GM19043 (cell line): ENCODE measurements at regions not wholly inside any gene's neighbourhood (a gene's known extent, or its start where the extent isn't known, plus 50 kb on each side); places are given as distances from the start of the nearest gene placed in this dataset.

Experiments
- ATAC-seq: cut with Tn5 transposase; IDR thresholded peaks from one replicate; pipeline ENCODE4 v1.9.1; 2021; ENCODE audit warnings: low read depth; ENCODE audit not compliant: unreplicated experiment

DNA sequence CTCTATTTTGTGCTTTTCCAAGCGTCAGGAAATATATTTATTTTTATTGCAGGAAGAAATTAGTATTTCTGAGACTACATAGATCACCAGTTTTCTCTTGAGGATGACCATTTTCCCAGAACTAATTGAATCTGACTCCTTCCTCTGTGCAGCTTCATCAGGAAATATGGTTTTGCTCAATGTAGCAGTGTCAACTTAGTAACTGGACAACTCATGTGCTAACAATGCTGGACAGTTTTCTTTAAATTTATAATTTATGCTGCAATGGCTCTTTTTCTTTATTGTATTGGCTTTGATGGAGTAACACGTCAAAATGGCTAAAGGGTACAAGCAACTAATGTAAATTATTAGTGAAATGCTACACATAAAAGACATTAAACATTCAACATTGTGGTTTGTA is 531.5 kb downstream of the ANKRD50 start:
- ATAC-seq, result no peak

DNA sequence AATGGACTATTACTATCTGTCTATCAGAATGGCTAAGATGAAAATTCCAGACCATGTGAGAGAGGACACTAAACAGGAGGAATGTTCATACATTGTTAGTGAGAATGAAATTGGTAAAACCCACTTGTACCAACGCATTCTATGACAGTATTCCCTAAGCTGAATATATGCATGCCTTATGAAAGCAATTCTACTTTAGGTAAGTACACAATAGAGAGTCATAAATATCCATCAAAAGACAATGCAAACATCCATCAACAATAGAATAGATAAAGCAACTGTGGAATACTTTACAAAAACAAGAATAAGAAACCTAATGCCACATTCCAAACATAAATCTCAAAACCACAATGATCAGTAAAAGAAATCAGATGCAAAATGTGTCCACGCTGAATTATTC is 529.3 kb downstream of the ANKRD50 start:
- no peak for ATAC-seq

DNA sequence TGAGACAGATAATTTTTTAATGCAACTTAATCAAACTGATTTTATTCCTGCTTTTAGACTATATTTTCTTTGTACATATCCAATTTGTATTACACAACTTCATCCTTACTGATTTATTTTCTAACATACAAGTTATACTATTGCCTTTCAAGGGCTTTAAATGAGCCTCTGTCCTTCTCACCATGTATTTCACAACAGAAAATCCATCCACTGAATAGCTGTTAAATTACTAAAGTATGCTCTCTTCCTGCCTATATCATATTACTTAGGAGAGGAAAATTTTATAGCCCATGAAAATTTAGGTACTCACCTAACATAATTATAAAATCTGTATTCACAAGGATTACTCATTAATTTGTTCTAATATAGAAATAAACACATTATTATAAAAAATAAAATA is 528.6 kb downstream of the ANKRD50 start:
- ATAC-seq, result no peak

DNA sequence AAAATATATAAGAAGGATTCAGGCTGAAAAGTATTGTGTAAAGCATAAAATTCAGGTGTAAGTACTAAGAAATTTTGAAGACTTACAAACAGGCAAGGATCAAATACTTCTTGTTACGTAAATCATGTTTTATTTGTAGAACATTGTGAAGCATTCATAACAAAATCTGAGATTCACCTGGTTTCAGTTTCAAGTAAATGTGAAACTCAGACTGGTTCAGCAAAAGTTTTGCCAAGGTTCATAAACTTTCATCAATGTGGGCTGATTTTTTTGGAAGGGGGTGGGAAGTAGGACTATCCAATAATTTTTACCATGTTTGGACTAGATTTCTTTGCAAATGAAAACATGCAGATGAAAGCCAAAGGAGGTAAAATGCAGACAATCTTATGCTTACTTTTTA is 527.7 kb downstream of the ANKRD50 start:
- ATAC-seq, result no peak

DNA sequence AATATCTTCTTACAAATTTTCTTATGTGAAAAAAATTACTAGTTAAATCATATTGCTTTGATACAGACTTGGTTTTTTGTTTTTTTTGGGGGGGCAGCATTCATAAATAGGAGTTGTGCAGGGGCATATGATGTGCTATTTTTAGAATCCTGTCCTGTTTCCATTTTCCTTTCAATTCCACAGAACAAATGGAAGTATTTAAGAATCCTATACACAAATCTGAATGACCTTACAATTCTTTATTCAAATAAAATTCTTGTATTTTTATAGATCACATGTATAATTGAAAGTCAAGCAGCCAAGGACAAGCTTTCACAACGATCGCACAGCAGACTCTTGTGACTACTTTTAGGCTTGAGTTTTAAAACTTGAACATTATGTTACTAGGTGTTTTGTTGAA is 523.9 kb downstream of the ANKRD50 start:
- ATAC-seq, result no peak

DNA sequence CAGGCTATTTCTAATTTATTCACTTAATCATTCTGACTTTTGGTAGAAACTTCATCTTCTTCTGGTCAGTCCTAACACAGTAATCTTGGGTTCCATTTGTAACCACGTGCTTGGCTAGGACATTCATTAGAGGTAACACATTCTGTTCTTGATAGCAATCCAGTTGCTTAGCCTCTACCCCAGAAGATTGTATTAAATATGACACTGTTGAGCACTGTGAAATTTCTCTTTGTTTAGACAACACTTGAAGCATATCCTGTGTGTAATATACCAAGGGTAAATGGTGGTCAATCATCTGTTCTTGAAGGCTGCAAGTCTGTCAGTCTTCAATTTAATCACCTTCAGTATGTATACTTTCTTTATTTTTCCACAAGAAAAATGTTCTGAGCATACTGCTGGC is 523.0 kb downstream of the ANKRD50 start:
- ATAC-seq, result no peak

DNA sequence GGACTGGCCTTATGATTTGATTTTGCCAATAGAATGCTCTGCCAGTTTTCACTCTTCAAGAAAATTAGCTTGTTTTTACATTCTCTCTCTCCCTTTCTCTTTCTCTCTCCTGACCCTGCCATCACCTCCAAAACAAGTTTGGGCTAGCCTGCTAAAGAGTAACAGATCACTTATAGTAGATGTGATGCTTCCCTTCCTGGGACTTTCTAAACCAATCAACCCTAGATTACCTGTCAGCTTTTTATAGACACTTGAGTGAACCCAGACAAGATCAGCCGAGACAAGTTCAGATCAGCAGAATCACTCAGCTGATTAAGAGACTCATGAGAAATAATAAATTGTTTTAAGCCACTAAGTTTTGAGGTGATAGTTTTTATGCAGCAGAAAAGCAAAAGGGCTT is 521.2 kb downstream of the ANKRD50 start:
- no peak for ATAC-seq

DNA sequence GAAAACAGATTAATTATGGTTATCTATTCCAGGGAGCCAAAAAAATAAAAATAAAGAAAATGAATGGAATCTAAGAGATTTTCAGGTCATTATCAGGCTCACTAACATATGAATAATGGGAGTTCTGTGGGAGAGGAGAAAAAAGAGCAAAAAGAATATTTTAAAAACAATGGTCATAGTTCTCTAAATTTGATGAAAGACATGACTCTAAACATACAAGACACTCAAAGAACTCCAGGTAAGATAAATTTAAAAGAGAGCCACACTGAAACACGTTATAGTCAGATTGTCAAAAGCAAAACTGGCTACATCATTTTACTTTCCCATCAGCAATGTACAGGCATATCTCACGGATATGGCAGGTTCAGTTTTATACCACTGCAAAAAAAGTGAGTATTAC is 520.0 kb downstream of the ANKRD50 start:
- no peak for ATAC-seq

DNA sequence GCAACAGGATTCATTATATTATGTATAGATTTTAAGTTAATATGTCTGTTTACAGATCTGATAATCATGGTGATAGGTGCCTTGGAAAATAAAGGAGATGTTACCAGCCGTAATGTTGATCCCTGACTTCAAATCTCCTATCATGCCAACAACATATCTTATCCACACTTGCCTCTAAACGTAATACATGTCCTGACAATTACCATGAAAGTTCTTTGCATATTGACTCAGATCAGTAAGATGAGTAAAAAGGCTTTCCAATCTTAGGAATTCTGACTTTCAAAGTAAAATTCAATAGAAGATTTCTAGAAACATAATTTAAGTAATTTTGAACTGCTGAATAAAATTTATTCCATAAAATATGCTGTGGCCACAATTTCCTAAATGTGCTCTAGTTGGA is 513.3 kb downstream of the ANKRD50 start:
- ATAC-seq, result no peak

DNA sequence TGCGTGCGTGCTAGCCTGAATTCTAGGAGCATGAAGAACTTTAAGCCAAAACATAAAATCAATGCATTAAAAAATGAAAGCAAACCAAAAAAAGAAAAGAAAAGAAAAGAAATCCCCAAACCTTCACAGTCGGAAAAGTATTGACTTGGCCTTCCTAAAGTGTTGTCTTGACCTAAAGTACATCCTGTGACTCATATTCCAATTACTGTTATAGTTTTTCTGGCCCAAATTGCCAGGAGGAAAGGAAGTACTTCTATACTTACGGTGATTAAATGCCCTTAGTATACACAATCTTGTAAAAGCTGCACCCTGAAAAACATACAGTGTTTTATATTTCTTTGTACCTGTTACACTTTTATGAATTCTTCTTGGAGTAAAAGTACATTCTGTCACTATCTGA is 512.8 kb downstream of the ANKRD50 start:
- ATAC-seq, result no peak

DNA sequence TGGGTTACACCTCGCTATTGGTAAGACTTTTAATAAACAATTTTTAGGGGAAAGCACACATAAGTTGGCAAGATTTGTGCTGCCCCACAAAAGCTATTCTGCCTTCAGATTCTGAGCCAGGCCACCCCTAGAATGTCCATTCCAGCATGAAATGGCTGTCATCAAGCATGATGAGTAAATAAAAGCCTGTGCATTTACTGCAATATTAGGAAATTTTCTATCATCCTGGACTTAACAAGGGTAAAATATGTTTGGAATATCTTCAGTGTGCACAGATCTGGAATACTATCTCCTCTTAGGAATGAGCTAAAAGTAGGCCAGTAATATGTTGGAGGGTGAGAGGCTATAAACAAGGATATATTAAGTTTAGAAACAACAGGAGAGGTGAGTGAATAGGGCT is 510.9 kb downstream of the ANKRD50 start:
- no peak for ATAC-seq

DNA sequence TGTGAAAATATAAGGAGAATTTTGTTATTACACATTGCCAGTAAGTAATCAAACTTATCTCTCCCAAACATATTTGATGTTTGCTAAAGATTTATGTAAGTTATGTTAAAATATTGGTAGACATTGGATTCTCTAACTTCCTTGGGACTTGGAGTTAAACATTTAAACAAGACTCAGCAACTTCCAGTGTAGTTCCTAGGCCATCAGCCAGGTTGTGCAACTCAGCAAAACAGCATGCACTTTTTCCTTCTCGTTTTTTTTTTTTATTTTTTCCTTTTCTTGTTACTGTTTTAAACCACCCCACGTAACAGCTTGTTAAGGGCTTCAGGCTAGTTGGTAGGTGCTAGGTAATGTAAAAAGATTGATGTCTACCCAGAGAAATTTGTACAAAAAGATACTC is 510.4 kb downstream of the ANKRD50 start:
- no peak for ATAC-seq

DNA sequence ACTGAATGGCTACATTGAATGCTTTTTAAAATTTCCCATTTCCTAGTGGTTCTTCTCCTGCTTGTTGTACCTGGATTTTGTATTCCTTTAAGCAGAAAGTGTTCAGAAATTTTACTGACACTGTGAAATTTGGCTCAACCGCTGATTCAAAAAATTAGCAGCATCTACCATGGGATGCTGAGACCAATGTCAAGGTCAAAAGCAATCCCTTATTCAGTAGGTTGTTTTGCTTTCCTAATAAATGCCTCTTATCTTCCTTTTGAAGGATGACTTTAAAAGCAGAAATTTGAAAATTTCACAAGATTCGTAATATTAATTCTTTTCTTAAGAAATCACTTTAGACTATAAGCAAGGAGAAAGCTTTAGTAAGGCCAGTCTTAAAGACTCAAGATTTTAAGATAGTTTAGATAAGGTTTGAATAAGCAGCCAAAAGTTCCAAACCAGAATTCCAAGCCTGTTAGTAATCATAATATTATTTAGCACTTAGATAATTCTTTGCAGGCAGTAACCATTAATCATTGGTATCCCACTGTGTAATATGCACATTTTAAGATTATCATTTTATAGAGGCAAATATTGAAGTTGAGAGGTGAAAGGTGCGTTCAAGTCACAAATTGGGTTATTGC is 508.8 kb downstream of the ANKRD50 start:
- ATAC-seq, result no peak

DNA sequence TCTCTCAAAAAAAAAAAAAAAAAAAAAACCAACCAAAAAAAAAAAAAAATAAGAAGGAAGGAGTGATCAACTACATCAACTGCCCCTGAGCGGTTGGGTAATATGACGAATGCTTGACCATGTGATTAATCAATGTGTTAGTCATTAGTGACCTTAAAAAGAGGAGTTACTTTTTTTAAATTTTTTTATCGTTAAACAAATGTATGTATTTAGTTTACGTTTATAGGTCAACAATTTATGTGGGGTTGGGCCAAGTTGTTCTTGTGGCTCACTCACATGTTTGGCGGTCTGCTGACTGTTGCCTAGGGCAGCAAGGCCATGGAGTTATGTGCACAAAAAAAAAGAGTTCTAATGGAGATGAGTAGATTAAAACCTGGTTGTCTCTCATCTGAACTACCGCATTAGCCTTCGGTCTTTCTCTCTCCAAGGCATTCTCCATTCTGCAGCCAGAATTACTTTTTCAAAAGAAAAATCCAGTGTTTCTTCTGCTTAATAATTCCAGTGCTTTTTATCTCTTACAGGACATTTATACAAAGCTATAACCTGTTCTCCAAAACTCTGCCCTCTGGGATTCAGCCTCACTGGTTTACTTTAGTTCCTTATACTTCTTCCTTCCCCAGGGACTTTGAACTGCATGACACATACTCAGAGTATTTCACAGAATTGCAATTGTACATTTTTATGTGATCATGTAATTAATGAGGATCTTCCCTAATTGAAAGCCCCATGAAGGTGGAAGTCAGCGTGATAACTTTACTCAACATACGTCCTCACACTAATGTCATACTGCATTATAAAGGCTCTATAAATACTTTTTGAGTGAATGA is 505.5 kb downstream of the ANKRD50 start:
- ATAC-seq, result no peak

DNA sequence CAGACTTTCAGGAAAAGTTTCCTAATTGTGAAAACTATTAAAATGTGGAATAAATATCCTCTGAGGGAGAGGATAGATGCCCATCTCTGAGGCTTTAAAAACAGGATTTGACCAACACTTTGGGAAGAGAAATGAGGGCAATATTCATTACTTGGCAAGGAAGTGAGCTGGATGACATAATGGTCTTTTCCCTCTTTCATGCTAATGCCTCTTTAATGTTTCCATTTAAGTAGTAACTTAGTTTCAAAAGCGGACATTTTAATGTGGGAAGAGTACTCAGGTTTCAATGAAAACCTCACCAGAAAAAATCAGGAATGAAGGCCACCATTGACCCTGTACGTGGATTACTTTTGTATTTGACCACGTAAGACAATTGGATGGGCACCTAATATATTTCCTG is 503.3 kb downstream of the ANKRD50 start:
- no peak for ATAC-seq

DNA sequence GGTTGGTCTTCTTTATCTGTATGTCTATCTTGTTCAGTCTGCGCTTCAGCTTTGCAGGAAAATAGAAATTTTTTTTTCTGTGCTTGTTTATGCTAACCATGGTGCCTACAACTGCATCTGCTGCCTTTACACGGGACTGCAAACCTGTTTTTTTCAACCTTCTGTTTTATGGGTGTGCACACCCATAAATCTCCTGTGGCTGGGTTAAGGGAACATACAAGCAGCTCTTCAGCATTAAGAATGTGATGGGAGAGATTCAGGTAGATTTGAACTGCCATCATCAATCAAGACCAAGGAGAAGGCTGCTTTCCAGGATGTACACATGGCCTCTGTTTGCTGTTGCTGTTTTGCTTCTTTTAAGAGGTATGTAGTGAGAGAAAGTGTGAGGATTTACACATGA is 502.9 kb downstream of the ANKRD50 start:
- ATAC-seq, result no peak

DNA sequence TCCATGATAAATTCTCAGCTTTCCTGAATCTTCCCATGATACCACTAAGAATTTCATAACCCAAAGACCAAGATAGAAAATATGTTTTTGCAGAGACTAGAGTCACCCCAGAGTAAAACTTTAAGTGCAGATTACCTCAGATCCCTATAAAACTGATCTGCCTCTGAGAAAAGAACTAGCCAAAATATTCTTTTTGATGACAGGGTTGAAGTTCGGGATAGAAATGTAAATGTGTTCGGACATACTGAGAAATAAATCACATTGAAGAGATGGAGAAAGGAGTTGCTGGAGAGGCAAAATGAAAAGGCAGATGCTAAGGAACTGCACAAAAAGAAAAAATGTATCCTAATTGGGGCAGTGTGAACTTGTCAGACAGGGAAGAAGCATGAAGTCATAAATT is 501.8 kb downstream of the ANKRD50 start:
- no peak for ATAC-seq

DNA sequence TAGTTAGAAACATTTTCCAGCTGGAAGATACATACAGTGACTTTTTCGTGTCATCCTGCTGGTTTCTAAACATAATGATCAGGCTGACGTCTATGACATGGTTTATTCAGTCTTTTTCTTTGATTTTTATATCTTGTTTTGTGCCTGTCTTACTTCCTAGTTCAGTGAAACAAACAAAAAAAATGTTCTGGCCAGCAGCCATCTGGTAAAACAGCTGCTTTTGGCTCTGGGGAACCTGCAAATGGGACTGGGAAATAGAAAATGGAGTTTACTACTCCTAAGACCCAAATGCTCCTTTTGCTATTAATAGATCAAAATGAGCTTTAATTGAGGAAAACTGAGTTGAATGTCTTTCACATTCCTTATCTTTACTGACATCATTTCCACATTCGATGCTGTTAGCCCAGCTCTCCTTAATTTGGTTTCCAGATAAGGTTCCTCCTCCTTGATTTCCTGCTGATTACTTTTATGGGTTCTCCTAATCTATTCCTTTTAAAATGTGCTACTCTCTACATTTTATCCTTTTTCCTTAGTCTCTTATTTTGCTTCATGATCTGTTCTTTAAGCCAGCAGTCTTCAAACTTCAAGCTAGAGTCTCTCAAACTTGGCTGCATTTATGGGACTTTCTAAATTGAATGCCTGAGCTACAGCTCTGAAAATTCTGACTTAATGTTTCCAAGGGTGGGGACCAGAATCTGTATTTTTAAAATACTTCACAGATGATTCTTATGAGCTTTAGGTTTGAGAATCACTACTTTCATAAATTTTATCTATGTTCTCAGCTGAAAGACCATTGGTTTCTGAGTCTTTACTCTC is 499.5 kb downstream of the ANKRD50 start:
- ATAC-seq, result no peak

DNA sequence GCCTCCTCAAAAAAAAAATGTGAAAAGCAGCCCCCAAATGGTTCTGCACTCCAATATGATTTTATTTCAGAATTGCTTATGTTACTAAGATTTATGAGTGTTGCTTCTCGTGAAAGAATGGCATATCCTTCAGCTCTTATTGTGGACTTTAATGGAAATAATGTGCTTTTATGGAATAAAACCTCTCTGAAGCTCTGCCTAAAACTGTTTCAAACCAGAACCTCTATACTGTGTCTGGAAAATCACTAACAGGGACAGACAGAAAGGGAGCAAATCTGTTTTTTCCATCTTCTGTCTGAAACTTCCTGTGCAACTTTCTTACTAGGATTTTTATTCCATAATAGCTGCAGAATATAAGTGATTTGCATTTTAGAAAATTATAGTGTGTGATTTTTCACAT is 493.1 kb downstream of the ANKRD50 start:
- no peak for ATAC-seq

DNA sequence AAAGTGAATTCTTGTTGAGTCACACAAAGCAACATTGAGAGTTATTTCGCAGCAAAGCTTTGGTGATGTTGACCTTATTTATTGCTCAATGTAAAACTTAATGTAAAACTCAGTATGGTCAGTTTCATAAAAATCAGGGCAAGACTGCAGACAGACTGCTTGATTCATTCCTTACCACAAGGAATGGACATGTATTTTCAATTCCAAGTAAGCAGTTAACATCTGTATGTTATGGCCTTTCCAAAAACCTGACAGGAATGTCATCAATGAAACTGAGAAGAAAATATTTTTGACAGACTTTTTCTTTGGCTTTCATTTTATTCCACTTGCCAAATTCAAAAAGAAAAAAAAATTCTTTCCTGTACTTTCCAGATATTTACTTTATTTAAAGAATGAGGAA is 488.3 kb downstream of the ANKRD50 start:
- no peak for ATAC-seq

DNA sequence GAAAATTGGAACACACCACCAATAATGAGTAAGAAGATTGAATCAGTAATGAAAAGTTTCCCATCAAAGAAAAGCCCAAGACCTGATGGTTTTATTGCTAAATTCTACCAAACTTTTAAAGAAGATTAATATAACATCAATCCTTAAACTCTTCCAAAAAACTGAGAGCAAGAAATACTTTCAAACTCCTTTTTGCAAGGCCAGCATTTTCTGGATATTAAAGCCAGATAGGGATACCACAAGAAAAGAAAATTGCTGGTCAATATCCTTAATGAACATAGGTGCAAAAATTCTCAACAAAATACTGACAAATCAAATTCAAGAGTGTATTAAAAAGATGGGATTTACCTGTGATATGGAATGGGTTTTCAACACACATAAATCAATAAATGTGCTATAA is 484.6 kb downstream of the ANKRD50 start:
- ATAC-seq, result no peak

DNA sequence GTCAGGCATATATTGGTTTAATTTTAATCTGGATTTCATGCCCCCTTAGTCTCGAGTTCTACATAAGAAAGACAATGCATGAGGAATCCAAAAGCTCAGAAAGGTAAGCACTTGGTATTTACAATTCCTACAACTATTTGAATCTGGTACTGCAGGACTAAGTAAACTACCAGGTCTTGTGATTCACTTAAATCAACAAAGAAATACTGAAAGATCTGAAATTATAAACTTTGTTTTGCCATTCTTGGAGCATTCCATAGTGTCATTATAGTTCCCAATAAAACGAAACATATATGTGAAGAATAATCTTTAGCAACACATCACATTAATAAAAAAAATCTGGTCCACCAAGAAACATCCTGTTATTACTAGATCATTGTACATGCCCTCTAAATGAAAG is 482.3 kb downstream of the ANKRD50 start:
- ATAC-seq, result no peak
